ENCODE measurements at regions not wholly inside any gene's neighbourhood (a gene's known extent, or its start where the extent isn't known, plus 50 kb on each side); places are given as distances from the start of the nearest gene placed in this dataset.

GRCh38 chr2:60603533-60604190 lies 50.2 kb upstream of the BCL11A start:
- no peaks in the 10 kb centered on the region for H3K79me2 ChIP-seq (ENCODE audit: insufficient read depth, low read length)
- 0 out of 2 replicates have a peak, but pooled peaks cover 2% of the 10 kb centered on the region for H3K9me3 ChIP-seq (ENCODE audit: low read length)
- no peak overlapping the region for H3K4me2 ChIP-seq (ENCODE audit: low read length)
- H3K27me3 ChIP-seq (ENCODE audit: insufficient read depth, low read length), result peaks cover 2% of the 10 kb centered on the region; the same call in 1 of the 2 replicates
- H2AFZ ChIP-seq (ENCODE audit: low read length), result no peak overlapping the region
- H3K27ac ChIP-seq (ENCODE audit: low read depth, low read length, poor library complexity, severe bottlenecking), result no peak overlapping the region
- H3K9me2 ChIP-seq (ENCODE audit: low read depth, low read length), result no peaks in the 10 kb centered on the region
- H4K20me1 ChIP-seq (ENCODE audit: insufficient read depth, low read length), result no peaks in the 10 kb centered on the region
- no peaks in the 10 kb centered on the region for H3K36me3 ChIP-seq (ENCODE audit: insufficient read depth, low read length)
- no peak overlapping the region for H3K4me3 ChIP-seq (ENCODE audit: low read depth, low read length, poor library complexity, severe bottlenecking)
- TF ChIP-seq CTCF (IDR thresholded peaks at IDR 0.05; ENCODE audit: low read length) (no peak), EZH2 (IDR thresholded peaks at IDR 0.05; ENCODE audit: borderline replicate concordance, low read length) (no peak)
- no peaks in the 10 kb centered on the region for H3F3A ChIP-seq (ENCODE audit: insufficient read depth, low read length)
- no peaks in the 10 kb centered on the region for H3K4me1 ChIP-seq (ENCODE audit: insufficient read depth, low read length, severe bottlenecking)
- H3K9ac ChIP-seq (ENCODE audit: low read length), result no peak overlapping the region

GRCh38 chr2:60604486-60605064 lies 51.1 kb upstream of the BCL11A start:
- H4K20me1 ChIP-seq (ENCODE audit: insufficient read depth, low read length), result no peaks in the 10 kb centered on the region
- peaks cover 2% of the 10 kb centered on the region; the same call in 1 of the 2 replicates for H3K27me3 ChIP-seq (ENCODE audit: insufficient read depth, low read length)
- no peaks in the 10 kb centered on the region for H3F3A ChIP-seq (ENCODE audit: insufficient read depth, low read length)
- H3K4me1 ChIP-seq (ENCODE audit: insufficient read depth, low read length, severe bottlenecking), result no peaks in the 10 kb centered on the region
- no peak overlapping the region for H3K27ac ChIP-seq (ENCODE audit: low read depth, low read length, poor library complexity, severe bottlenecking)
- TF ChIP-seq EZH2 (IDR thresholded peaks at IDR 0.05; ENCODE audit: borderline replicate concordance, low read length), result no peak
- TF ChIP-seq CTCF (IDR thresholded peaks at IDR 0.05; ENCODE audit: low read length), result no peak
- no peak overlapping the region for H3K9ac ChIP-seq (ENCODE audit: low read length)
- H3K9me2 ChIP-seq (ENCODE audit: low read depth, low read length), result no peaks in the 10 kb centered on the region
- no peaks in the 10 kb centered on the region for H3K79me2 ChIP-seq (ENCODE audit: insufficient read depth, low read length)
- 0 out of 2 replicates have a peak, but pooled peaks cover 2% of the 10 kb centered on the region for H3K9me3 ChIP-seq (ENCODE audit: low read length)
- H3K4me3 ChIP-seq (ENCODE audit: low read depth, low read length, poor library complexity, severe bottlenecking), result no peak overlapping the region
- H2AFZ ChIP-seq (ENCODE audit: low read length), result no peak overlapping the region
- no peak overlapping the region for H3K4me2 ChIP-seq (ENCODE audit: low read length)
- H3K36me3 ChIP-seq (ENCODE audit: insufficient read depth, low read length), result no peaks in the 10 kb centered on the region

DNA sequence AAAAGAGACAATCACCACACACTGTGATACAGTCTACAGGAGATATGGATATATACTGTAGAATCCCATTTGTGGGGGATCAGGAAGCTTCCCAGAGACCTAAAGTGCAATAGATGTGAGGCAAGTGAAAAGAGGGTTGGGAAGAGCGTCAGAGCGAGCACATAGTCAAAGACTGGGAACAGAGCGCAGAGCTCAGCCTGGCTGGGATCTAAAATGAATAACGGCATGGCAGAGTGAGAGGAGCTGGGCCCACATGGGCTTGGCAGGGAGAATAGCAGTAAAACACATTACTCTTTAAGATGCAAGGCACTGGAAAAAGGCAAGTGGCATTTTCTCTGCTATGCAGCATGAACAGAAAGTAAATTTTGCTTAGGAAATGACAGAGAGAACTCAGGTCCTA lies 52.4 kb upstream of the BCL11A start:
- Histone ChIP-seq H3F3A (ENCODE audit: insufficient read depth, low read length) (no peaks in the 10 kb centered on the region), H2AFZ (ENCODE audit: low read length) (no peak overlapping the region), H3K79me2 (ENCODE audit: insufficient read depth, low read length) (no peaks in the 10 kb centered on the region), H3K9ac (ENCODE audit: low read length) (no peak overlapping the region), H4K20me1 (ENCODE audit: insufficient read depth, low read length) (no peaks in the 10 kb centered on the region), H3K27ac (ENCODE audit: low read depth, low read length, poor library complexity, severe bottlenecking) (no peak overlapping the region), H3K4me2 (ENCODE audit: low read length) (no peak overlapping the region), H3K9me2 (ENCODE audit: low read depth, low read length) (no peaks in the 10 kb centered on the region), H3K27me3 (ENCODE audit: insufficient read depth, low read length) (peaks cover 2% of the 10 kb centered on the region; the same call in 1 of the 2 replicates), H3K9me3 (ENCODE audit: low read length) (0 out of 2 replicates have a peak, but pooled peaks cover under 1% of the 10 kb centered on the region), H3K4me1 (ENCODE audit: insufficient read depth, low read length, severe bottlenecking) (no peaks in the 10 kb centered on the region), H3K4me3 (ENCODE audit: low read depth, low read length, poor library complexity, severe bottlenecking) (no peak overlapping the region), H3K36me3 (ENCODE audit: insufficient read depth, low read length) (no peaks in the 10 kb centered on the region)
- TF ChIP-seq EZH2 (IDR thresholded peaks at IDR 0.05; ENCODE audit: borderline replicate concordance, low read length) (no peak), CTCF (IDR thresholded peaks at IDR 0.05; ENCODE audit: low read length) (no peak)
